ENCODE measurements at regions not wholly inside any gene's neighbourhood (a gene's known extent, or its start where the extent isn't known, plus 50 kb on each side); places are given as distances from the start of the nearest gene placed in this dataset.
"Not testable (repeated sequence)": the region's sequence is repeated elsewhere in the genome, so short reads cannot be mapped to it uniquely, and the experiment has no call there.

DNA sequence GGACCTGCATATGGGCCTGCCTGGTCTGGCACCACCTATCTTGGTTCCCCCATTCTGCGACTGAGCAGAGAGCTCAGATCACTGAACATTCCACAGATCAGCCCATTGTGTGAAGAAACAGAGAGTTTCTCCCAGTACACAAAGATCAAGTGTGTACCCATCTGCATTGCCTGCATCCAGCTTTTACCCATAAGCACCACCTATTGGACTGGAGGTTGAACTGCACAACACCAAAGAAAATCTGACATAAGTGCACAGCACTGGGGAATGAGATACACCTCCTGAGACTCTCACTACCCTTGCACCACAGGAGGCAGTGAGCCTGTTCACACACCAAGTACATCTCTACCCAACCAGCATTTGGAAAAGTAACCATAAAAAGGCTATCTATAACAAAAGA lies 362.6 kb upstream of the CLEC14A start:
- Histone ChIP-seq H3K4me1 (no peaks in the 10 kb centered on the region), H3K9me3 (no peaks in the 10 kb centered on the region), H3K27me3 (no peaks in the 10 kb centered on the region), H3K36me3 (no peaks in the 10 kb centered on the region), H3K4me3 (no peak overlapping the region), H3K27ac (no peak overlapping the region)
- TF ChIP-seq, protein P1, sequence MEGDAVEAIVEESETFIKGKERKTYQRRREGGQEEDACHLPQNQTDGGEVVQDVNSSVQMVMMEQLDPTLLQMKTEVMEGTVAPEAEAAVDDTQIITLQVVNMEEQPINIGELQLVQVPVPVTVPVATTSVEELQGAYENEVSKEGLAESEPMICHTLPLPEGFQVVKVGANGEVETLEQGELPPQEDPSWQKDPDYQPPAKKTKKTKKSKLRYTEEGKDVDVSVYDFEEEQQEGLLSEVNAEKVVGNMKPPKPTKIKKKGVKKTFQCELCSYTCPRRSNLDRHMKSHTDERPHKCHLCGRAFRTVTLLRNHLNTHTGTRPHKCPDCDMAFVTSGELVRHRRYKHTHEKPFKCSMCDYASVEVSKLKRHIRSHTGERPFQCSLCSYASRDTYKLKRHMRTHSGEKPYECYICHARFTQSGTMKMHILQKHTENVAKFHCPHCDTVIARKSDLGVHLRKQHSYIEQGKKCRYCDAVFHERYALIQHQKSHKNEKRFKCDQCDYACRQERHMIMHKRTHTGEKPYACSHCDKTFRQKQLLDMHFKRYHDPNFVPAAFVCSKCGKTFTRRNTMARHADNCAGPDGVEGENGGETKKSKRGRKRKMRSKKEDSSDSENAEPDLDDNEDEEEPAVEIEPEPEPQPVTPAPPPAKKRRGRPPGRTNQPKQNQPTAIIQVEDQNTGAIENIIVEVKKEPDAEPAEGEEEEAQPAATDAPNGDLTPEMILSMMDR (IDR thresholded peaks at IDR 0.05): no peak
- intact Hi-C loops (cut with DNase I): no loop called here
- DNase-seq: no peak
- no peak for ATAC-seq

DNA sequence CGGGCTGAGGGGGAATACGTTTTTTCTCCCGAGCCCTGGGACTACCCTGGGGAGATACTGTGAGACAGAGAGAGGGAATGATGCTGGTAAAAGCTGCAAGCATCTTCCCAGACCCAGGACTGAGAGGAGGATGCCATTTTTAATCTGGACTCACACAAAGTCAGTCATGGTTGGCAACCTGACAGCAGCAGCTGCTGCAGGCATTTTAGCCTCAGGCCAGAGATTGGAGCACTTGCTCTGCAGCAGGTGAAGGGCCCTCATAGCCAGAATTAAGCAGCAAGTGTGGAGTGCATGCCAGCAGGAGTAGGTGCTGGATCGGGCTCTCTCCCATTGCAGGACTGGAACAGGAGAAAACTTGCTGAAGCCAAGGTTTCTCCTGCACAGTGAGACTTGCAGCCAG lies 361.1 kb upstream of the CLEC14A start:
- DNase-seq (peak; percentile 63), ATAC-seq (peak; percentile 73)
- TF ChIP-seq, protein P1 (IDR thresholded peaks at IDR 0.05): no peak
- H3K27ac ChIP-seq: no peak overlapping the region
- intact Hi-C loops (cut with DNase I): no loop called here
- no peaks in the 10 kb centered on the region for H3K36me3 ChIP-seq
- no peaks in the 10 kb centered on the region for H3K27me3 ChIP-seq
- no peak overlapping the region for H3K4me3 ChIP-seq
- H3K9me3 ChIP-seq: no peaks in the 10 kb centered on the region
- H3K4me1 ChIP-seq: no peaks in the 10 kb centered on the region

DNA sequence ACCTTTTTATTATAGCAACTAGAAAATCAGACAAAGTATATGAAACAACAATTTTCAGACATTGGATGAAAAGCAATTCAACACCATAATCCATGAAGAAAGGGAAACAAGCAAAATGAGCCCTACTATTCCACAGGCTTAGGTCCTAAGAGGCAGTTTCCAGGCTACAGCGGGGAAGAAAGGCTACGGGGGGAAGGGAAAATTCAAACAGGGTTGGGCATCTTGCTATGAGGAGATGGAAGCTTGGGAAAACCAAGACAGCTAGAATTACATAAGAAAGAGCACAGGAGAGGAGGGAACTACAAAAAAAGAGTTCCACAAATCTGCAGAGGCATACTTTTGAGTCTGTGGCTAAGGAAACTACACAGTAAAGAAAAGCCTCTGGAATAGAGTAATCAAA lies 356.0 kb upstream of the CLEC14A start:
- intact Hi-C loops (cut with DNase I): no loop called here
- TF ChIP-seq, protein P1 (IDR thresholded peaks at IDR 0.05): no peak
- no peaks in the 10 kb centered on the region for H3K36me3 ChIP-seq
- ATAC-seq (no peak), DNase-seq (no peak)
- H3K27me3 ChIP-seq: no peaks in the 10 kb centered on the region
- no peak overlapping the region for H3K27ac ChIP-seq
- no peaks in the 10 kb centered on the region for H3K9me3 ChIP-seq
- H3K4me3 ChIP-seq: no peak overlapping the region
- no peaks in the 10 kb centered on the region for H3K4me1 ChIP-seq

DNA sequence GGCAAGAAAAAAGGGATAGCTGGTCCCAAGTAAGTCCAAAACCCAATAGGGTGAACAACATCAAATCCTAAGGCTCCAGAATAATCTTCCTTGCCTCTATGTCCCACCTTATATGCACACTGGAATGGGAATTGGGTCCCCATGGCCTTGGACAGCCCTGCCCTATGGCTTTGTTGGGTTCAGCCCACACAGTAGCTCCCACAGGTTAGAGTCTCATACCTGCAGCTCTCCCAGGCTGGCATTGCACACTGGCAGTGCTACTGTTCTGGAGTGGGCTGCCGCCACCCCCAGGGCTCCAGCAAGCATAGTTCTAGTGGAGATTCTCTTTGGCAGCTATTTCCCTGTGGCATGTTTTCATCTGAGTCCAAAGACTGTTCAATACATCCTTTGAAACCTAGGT lies 352.4 kb upstream of the CLEC14A start:
- intact Hi-C loops (cut with DNase I): no loop called here
- ATAC-seq (no peak), DNase-seq (no peak)
- Histone ChIP-seq H3K36me3 (no peaks in the 10 kb centered on the region), H3K4me3 (no peak overlapping the region), H3K4me1 (no peaks in the 10 kb centered on the region), H3K9me3 (no peaks in the 10 kb centered on the region), H3K27me3 (no peaks in the 10 kb centered on the region), H3K27ac (no peak overlapping the region)
- TF ChIP-seq, protein P1 (IDR thresholded peaks at IDR 0.05): no peak

DNA sequence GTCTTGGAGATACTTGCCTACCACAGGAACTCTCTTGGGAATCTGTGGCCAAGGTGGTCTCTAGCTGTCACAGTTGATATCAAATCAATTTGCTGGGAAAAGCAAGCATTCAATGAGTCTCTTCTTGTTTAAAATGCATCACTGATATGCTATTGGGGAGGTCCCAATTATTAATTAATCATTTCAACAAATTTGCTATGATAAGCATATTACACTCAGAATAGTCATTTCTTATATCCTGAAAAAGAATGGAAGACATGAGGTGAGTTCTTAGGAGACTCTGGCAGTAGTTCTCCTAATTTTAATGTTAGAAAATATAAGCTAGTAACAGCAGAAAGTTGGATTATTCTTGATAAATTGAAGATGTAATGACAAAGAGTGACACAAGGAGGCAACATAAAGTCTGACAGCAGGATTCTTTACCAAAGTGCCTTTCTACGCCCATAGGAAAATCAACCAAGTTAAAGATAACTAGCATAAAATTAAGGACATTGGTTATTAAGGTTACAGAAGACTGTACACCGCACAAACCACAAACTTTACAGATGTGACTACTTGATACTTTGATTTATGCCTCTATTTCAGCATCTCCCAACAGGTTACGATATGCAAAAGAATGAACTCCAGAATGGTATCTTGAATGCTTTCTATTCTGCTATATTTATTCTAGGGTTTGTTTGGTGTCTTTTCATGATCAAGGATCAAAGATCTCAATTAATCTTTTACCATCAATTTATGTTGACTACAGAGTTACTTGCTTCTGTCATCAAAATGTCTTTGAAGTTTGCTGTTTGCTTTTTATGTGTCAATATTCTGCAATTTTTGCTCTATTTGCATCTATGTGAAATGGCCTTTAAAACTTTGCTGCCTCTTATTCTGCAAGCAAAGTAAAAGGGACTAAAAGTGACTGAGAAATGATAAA lies 349.6 kb upstream of the CLEC14A start:
- H3K4me3 ChIP-seq: no peak overlapping the region
- ATAC-seq (no peak), DNase-seq (no peak)
- no peaks in the 10 kb centered on the region for H3K36me3 ChIP-seq
- H3K27me3 ChIP-seq: no peaks in the 10 kb centered on the region
- H3K9me3 ChIP-seq: no peaks in the 10 kb centered on the region
- H3K4me1 ChIP-seq: no peaks in the 10 kb centered on the region
- intact Hi-C loops (cut with DNase I): no loop called here
- H3K27ac ChIP-seq: no peak overlapping the region
- TF ChIP-seq, protein P1 (IDR thresholded peaks at IDR 0.05): no peak

DNA sequence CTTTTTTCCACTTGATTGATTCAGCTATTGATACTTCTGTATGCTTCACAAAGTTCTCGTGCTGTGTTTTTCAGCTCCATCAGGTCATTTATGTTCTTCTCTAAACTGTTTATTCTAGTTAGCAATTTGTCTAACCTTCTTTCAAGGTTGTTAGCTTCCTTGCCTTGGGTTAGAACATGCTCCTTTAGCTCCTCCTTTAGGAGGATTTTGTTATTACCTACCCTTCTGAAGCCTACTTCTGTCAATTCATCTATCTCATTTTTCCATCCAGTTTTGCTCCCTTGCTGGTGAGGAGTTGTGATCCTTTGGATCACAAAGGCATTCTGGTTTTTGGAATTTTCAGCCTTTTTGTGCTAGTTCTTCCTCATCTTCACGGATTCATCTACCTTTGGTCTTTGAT lies 344.7 kb upstream of the CLEC14A start:
- H3K36me3 ChIP-seq; DNase-seq; H3K27ac ChIP-seq; H3K9me3 ChIP-seq; ATAC-seq; intact Hi-C loops (cut with DNase I); H3K4me1 ChIP-seq; H3K4me3 ChIP-seq; H3K27me3 ChIP-seq: not testable (repeated sequence)
